GM12892 (cell line): ENCODE measurements at regions not wholly inside any gene's neighbourhood (a gene's known extent, or its start where the extent isn't known, plus 50 kb on each side); places are given as distances from the start of the nearest gene placed in this dataset.

Experiments used
- POLR2A ChIP-seq: IDR thresholded peaks from 2 replicates; pipeline ENCODE4 v1.6.1; 2011; ENCODE audit warnings: low read depth, low read length, control low read depth
- POLR2AphosphoS5 ChIP-seq: IDR thresholded peaks from 2 replicates; pipeline ENCODE4 v1.6.1; 2011; ENCODE audit warnings: low read depth, low read length, control low read depth
- TAF1 ChIP-seq: IDR thresholded peaks from 2 replicates; pipeline ENCODE4 v1.6.1; 2011; ENCODE audit warnings: low read depth, mild to moderate bottlenecking, control low read depth, low read length, borderline replicate concordance

GRCh38 chr15:94749811-94750617 is 518.7 kb downstream of the MCTP2 start:
- TF ChIP-seq TAF1 (no peak), POLR2AphosphoS5 (no peak), POLR2A (no peak)
